Ascending aorta (tissue), 2 donors: ENCODE measurements at regions not wholly inside any gene's neighbourhood (a gene's known extent, or its start where the extent isn't known, plus 50 kb on each side); places are given as distances from the start of the nearest gene placed in this dataset.

Experiments used
- DNase-seq, 2 donors: peaks; one replicate each; pipeline ENCODE4 v3.0.0-alpha.2; 2019; ENCODE audit warnings: low spot score in 2 of 2
- H3K27ac ChIP-seq, 2 donors: fragments of 200-600 bp; sonication (generic); one replicate each; pipeline ENCODE4 v1.5.1; 2016 to 2017; ENCODE audit warnings: mild to moderate bottlenecking in 1 of 2
- H3K27me3 ChIP-seq: fragments of 200-600 bp; sonication (generic); one replicate; pipeline ENCODE4 v1.5.1; 2017
- H3K36me3 ChIP-seq, 2 donors: fragments of 200-600 bp; sonication (generic); one replicate each; pipeline ENCODE4 v1.5.1; 2016
- H3K4me1 ChIP-seq, 2 donors: fragments of 200-600 bp; sonication (generic); one replicate each; pipeline ENCODE4 v1.5.1; 2016 to 2017; ENCODE audit warnings: mild to moderate bottlenecking in 1 of 2
- H3K4me3 ChIP-seq, 2 donors: fragments of 200-600 bp; sonication (generic); one replicate each; pipeline ENCODE4 v1.5.1; 2016 to 2017; ENCODE audit warnings: mild to moderate bottlenecking in 1 of 2
- H3K9me3 ChIP-seq, 2 donors: fragments of 200-600 bp; sonication (generic); one replicate each; pipeline ENCODE4 v1.5.1; 2016
- CTCF ChIP-seq, 3 experiments: fragments of 200-600 bp in 2 of 3; fragments of 450-650 bp in 1 of 3; sonication (generic) in 2 of 3; IDR thresholded peaks; one replicate each; pipeline ENCODE4 v1.5.1; 2016 to 2019; ENCODE audit warnings: antibody characterized with exemption in 3 of 3, mild to moderate bottlenecking in 1 of 3, moderate library complexity in 1 of 3
- intact Hi-C: fragments of 100-400 bp; cut with DNase I; formaldehyde crosslinking; loops from one replicate; pipeline ENCODE4 v1.15.1; 2023

DNA sequence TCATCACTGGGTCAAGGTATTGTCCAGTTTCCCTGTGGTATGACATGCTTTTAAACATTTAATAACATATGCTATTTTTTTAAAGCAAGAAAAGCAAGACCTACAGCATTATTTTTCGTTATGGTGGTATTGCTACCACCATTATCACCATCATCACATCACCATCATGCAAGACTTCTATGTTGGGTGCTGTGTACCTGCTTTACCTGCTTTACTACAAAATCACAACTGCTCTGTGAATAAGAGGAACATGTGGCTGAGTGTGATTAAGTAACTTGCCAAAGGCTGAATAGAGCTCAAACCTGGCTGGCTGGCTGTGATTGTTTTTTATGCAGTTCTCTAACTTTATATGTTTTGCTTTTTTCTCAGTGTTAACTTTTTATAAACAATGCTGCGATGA, 140.8 kb upstream of the CLINT1 start:
- no peak for DNase-seq
- Histone ChIP-seq H3K36me3 (no peaks in the 10 kb centered on the region), H3K27me3 (no peaks in the 10 kb centered on the region), H3K27ac (no peak overlapping the region), H3K4me3 (no peak overlapping the region), H3K9me3 (no peaks in the 10 kb centered on the region), H3K4me1 (peaks cover 0 to under 1% of the 10 kb centered on the region in 2 donors)
- TF ChIP-seq CTCF (IDR thresholded peaks at IDR 0.05), result no peak
- intact Hi-C loops, result loop anchor here (10.0 kb wide), 1 partner anchor 145 kb away; the partner anchor contains the start of gene CLINT1

DNA sequence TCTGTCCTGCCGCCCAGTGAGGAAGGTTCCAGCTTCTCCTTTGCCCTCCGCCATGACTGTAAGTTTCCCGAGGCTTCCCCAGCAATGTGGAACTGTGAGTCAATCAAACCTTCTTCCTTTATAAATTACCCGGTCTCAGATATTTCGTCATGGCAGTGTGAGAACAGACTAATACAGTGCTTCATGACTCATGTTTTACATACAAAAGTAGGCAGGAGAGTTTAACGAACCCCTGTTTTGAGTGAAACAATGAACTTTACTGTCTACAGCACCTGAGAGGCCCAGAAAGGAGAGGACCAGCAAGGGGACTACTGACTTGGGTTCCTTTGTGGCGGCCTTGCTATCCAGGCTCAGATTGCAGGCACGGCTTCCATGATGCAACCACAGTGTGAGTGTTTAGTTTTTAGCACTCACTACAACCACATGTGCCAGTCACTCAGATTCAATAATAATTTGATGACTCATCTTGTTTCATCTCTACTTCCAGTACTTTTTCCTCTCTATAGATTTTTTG, 139.1 kb upstream of the CLINT1 start:
- Histone ChIP-seq H3K4me1 (peaks cover 0 to 4% of the 10 kb centered on the region in 2 donors), H3K27me3 (no peaks in the 10 kb centered on the region), H3K4me3 (no peak overlapping the region), H3K27ac (no peak overlapping the region), H3K36me3 (no peaks in the 10 kb centered on the region), H3K9me3 (no peaks in the 10 kb centered on the region)
- DNase-seq, result no peak
- intact Hi-C loops, result loop anchor here (10.0 kb wide), 1 partner anchor 143 kb away; the partner anchor contains the start of gene CLINT1
- no peak for TF ChIP-seq CTCF (IDR thresholded peaks at IDR 0.05)

GRCh38 chr5:157994906-157995519, 136.1 kb upstream of the CLINT1 start:
- no peak overlapping the region for H3K27ac ChIP-seq
- no peaks in the 10 kb centered on the region for H3K27me3 ChIP-seq
- no peak overlapping the region for H3K4me3 ChIP-seq
- peaks cover 0 to 4% of the 10 kb centered on the region in 2 donors for H3K4me1 ChIP-seq
- no peaks in the 10 kb centered on the region for H3K9me3 ChIP-seq
- H3K36me3 ChIP-seq, result no peaks in the 10 kb centered on the region
- intact Hi-C loops, result loop anchor here (1.0 to 10.0 kb wide), 2 partner anchors 140 to 175 kb away; partner anchors contain the start of gene CLINT1
- peak in 1 of 2 donors; percentile 71 for DNase-seq
- TF ChIP-seq CTCF (IDR thresholded peaks at IDR 0.05), result peak; percentile 67 to 74 (median 74)

GRCh38 chr5:157993986-157994691, 135.2 kb upstream of the CLINT1 start:
- intact Hi-C loops, result loop anchor here (10.0 kb wide), 1 partner anchor 139 kb away; the partner anchor contains the start of gene CLINT1
- Histone ChIP-seq H3K27ac (no peak overlapping the region), H3K9me3 (no peaks in the 10 kb centered on the region), H3K36me3 (no peaks in the 10 kb centered on the region), H3K4me3 (no peak overlapping the region), H3K4me1 (peaks cover 0 to 4% of the 10 kb centered on the region in 2 donors), H3K27me3 (no peaks in the 10 kb centered on the region)
- no peak for TF ChIP-seq CTCF (IDR thresholded peaks at IDR 0.05)
- no peak for DNase-seq

DNA sequence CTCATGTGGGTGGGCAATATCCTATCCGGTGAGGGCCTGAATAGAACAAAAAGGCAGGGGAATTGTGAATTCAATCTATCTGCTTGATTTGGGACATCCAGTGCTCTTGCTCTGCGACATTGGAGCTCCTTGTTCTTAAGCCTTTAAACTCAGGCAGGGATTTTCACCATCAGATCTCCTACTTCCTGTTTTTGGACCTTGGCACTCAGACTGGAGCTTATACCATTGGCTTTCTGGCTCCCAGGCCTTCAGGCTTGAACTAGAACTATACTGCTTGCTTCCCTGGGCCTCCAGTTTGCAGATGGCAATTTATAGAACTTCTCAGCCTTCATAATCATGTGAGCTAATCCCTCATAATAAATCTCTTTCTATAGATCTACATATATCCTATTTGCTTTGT, 134.3 kb upstream of the CLINT1 start:
- H3K36me3 ChIP-seq, result no peaks in the 10 kb centered on the region
- no peak for TF ChIP-seq CTCF (IDR thresholded peaks at IDR 0.05)
- H3K27me3 ChIP-seq, result no peaks in the 10 kb centered on the region
- DNase-seq, result no peak
- no peak overlapping the region for H3K4me3 ChIP-seq
- H3K4me1 ChIP-seq, result peaks cover 0 to 4% of the 10 kb centered on the region in 2 donors
- intact Hi-C loops, result loop anchor here (10.0 kb wide), 1 partner anchor 138 kb away; the partner anchor contains the start of gene CLINT1
- no peaks in the 10 kb centered on the region for H3K9me3 ChIP-seq
- no peak overlapping the region for H3K27ac ChIP-seq
